HepG2 (cell line): ENCODE measurements at regions not wholly inside any gene's neighbourhood (a gene's known extent, or its start where the extent isn't known, plus 50 kb on each side); places are given as distances from the start of the nearest gene placed in this dataset.

Experiments used
- ATAC-seq: fragments of 200-7000 bp; cut with Tn5 transposase; 3 replicates; pipeline ENCODE4 v1.9.1; 2020; ENCODE audit warnings: mild to moderate bottlenecking, moderate library complexity
- BruUV-seq: library from RNA; stranded (reverse); fragments of 400-500 nt; replicated peaks from 2 replicates; lab custom pipeline; 2021; lab: Mats Ljungman, UMichigan
- CTCF ChIA-PET: fragments of 300-600 bp; formaldehyde crosslinking; extraction: SDS; loops from one replicate; lab custom pipeline; 2021; ENCODE audit warnings: low total read pairs, inconsistent platforms, low intra/inter-chr PET ratio; lab: Yijun Ruan, JAX
- POLR2A ChIA-PET: fragments of 350-600 bp; sonication (Branson Sonifier 250); formaldehyde crosslinking; loops from one replicate; lab custom pipeline; 2020; ENCODE audit warnings: antibody characterized with exemption, inconsistent platforms; lab: Yijun Ruan, JAX
- DNase-seq: peaks from one replicate; pipeline ENCODE4 v3.0.0-alpha.2; 2015; ENCODE audit warnings: low spot score
- FAIRE-seq: peaks from 3 replicates; lab custom pipeline; 2011; peaks lifted over from hg19 to GRCh38; lab: Jason Lieb, UNC
- H2AFZ ChIP-seq: one replicate; pipeline ENCODE4 v1.6.1; 2011; ENCODE audit warnings: low read length, inconsistent platforms
- H3K27ac ChIP-seq: fragments of 300-600 bp; 3 replicates; pipeline ENCODE4 v1.8.0; 2011; ENCODE audit warnings: mixed run types, mild to moderate bottlenecking, mixed read lengths, low read length, inconsistent platforms; ENCODE audit not compliant: insufficient read depth; ENCODE audit errors: extremely low read length
- H3K27me3 ChIP-seq, 2 experiments: fragments of 200-600 bp in 1 of 2; 2 replicates in 1 of 2; 3 replicates in 1 of 2; pipeline versions ENCODE4 v1.6.0 to v1.8.0; 2011; ENCODE audit warnings: low read length in 2 of 2, mild to moderate bottlenecking in 2 of 2, moderate library complexity in 2 of 2, inconsistent platforms in 1 of 2; ENCODE audit not compliant: insufficient read depth in 2 of 2, control insufficient read depth in 1 of 2
- H3K36me3 ChIP-seq, 2 experiments: fragments of 200-600 bp in 1 of 2; replicated peaks in 1 of 2; 2 replicates in 1 of 2; 3 replicates in 1 of 2; pipeline versions ENCODE4 v1.5.1 to v1.8.0; 2011; ENCODE audit warnings: low read length in 2 of 2, inconsistent platforms in 1 of 2; ENCODE audit not compliant: insufficient read depth in 2 of 2, control insufficient read depth in 1 of 2
- H3K4me1 ChIP-seq: 2 replicates; pipeline ENCODE4 v1.5.1; 2012; ENCODE audit warnings: low read length, inconsistent platforms; ENCODE audit not compliant: insufficient read depth
- H3K4me2 ChIP-seq: 2 replicates; pipeline ENCODE4 v1.6.0; 2011; ENCODE audit warnings: low read depth, low read length, inconsistent platforms
- H3K4me3 ChIP-seq, 3 experiments: fragments of 200-600 bp in 1 of 3; sonication (generic), shearing (Covaris generic) in 1 of 3; replicated peaks in 1 of 3; 2 replicates each; pipeline ENCODE4 v1.5.1; 2011 to 2016; ENCODE audit warnings: low read length in 3 of 3, inconsistent platforms in 2 of 3, low read depth in 2 of 3, mild to moderate bottlenecking in 2 of 3, control low read depth in 1 of 3, mixed read lengths in 1 of 3; ENCODE audit not compliant: insufficient read depth in 1 of 3
- H3K79me2 ChIP-seq: one replicate; pipeline ENCODE4 v1.6.1; 2011; ENCODE audit warnings: low read length, inconsistent platforms; ENCODE audit not compliant: insufficient read depth
- H3K9ac ChIP-seq: 2 replicates; pipeline ENCODE4 v1.6.0; 2011; ENCODE audit warnings: mild to moderate bottlenecking, low read depth, low read length, inconsistent platforms; ENCODE audit not compliant: insufficient read depth
- H3K9me3 ChIP-seq: 2 replicates; pipeline ENCODE4 v1.5.1; 2012; ENCODE audit warnings: mild to moderate bottlenecking, low read length
- H4K20me1 ChIP-seq: 2 replicates; pipeline ENCODE4 v1.6.0; 2011; ENCODE audit warnings: inconsistent platforms, mild to moderate bottlenecking, low read length, moderate library complexity; ENCODE audit not compliant: insufficient read depth
- DR1 ChIP-seq: sonication (generic); formaldehyde crosslinking; IDR thresholded peaks from 2 replicates; pipeline ENCODE4 v1.8.0; 2021; ENCODE audit warnings: mild to moderate bottlenecking, missing genetic modification reagents, inconsistent platforms
- FOXC1 ChIP-seq: sonication (generic); formaldehyde crosslinking; IDR thresholded peaks from 2 replicates; pipeline ENCODE4 v1.8.0; 2022; ENCODE audit warnings: mild to moderate bottlenecking, missing genetic modification reagents, borderline replicate concordance
- KLF15 ChIP-seq: sonication (generic); formaldehyde crosslinking; IDR thresholded peaks from 2 replicates; pipeline ENCODE4 v1.8.1; 2023; ENCODE audit warnings: borderline replicate concordance, mild to moderate bottlenecking, inconsistent platforms, missing genetic modification reagents, mixed read lengths
- NR2F6 ChIP-seq, 2 experiments: IDR thresholded peaks; 2 replicates each; pipeline ENCODE4 v1.6.1; 2016; ENCODE audit warnings: antibody characterized with exemption in 1 of 2, mild to moderate bottlenecking in 1 of 2
- PHB2 ChIP-seq: fragments of 450-650 bp; IDR thresholded peaks from 2 replicates; pipeline ENCODE4 v1.6.1; 2018; ENCODE audit not compliant: partially characterized antibody
- RFXANK ChIP-seq: IDR thresholded peaks from 2 replicates; pipeline ENCODE4 v1.6.1; 2016
- SALL1 ChIP-seq: sonication (generic); formaldehyde crosslinking; IDR thresholded peaks from 2 replicates; pipeline ENCODE4 v1.8.0; 2022; ENCODE audit warnings: mild to moderate bottlenecking, missing genetic modification reagents
- SRSF1 ChIP-seq: fragments of 200-400 bp; formaldehyde crosslinking; optimal IDR thresholded peaks from 2 replicates; pipeline ENCODE3; 2017; ENCODE audit warnings: mild to moderate bottlenecking, low read depth, low read length, moderate library complexity
- ZNF780A ChIP-seq: sonication (generic); formaldehyde crosslinking; IDR thresholded peaks from 2 replicates; pipeline ENCODE4 v1.8.0; 2022; ENCODE audit warnings: mild to moderate bottlenecking, missing genetic modification reagents, moderate library complexity
- WGBS: methylation state at CpG from one replicate; pipeline ENCODE4 v1.1.6; 2017; ENCODE audit warnings: low lambda C conversion rate; 5-methylcytosine and 5-hydroxymethylcytosine counted together
- in situ Hi-C: cut with HindIII; loops from 2 replicates; pipeline ENCODE4 v1.10.0; 2017; ENCODE audit warnings: low pct_unique_long_range_greater_than_20kb; ENCODE audit not compliant: extremely low pct_ligation_motif_present
- intact Hi-C: fragments of 100-400 bp; cut with micrococcal nuclease; formaldehyde crosslinking; loops from one replicate; pipeline ENCODE4 v1.10.0; 2022; ENCODE audit not compliant: unreplicated experiment
- TF ChIP-seq, protein P1 (sequence below): IDR thresholded peaks from 2 replicates; pipeline ENCODE4 v1.6.1; 2016; ENCODE audit warnings: missing compliant biosample characterization, missing genetic modification reagents, borderline replicate concordance
- TF ChIP-seq, protein P2 (sequence below): sonication (generic); formaldehyde crosslinking; IDR thresholded peaks from 2 replicates; pipeline ENCODE4 v1.4.0; 2020; ENCODE audit warnings: missing genetic modification reagents
- TF ChIP-seq, protein P3 (sequence below): sonication (generic); formaldehyde crosslinking; IDR thresholded peaks from 2 replicates; pipeline ENCODE4 v1.9.0; 2022; ENCODE audit warnings: low read depth, missing genetic modification reagents
- TF ChIP-seq, protein P4 (sequence below): sonication (generic); formaldehyde crosslinking; IDR thresholded peaks from 2 replicates; pipeline ENCODE4 v1.4.0; 2020; ENCODE audit warnings: low read depth, missing genetic modification reagents
- TF ChIP-seq, protein P5 (sequence below): sonication (generic); formaldehyde crosslinking; IDR thresholded peaks from 2 replicates; pipeline ENCODE4 v1.8.1; 2023; ENCODE audit warnings: mild to moderate bottlenecking, missing genetic modification reagents

DNA sequence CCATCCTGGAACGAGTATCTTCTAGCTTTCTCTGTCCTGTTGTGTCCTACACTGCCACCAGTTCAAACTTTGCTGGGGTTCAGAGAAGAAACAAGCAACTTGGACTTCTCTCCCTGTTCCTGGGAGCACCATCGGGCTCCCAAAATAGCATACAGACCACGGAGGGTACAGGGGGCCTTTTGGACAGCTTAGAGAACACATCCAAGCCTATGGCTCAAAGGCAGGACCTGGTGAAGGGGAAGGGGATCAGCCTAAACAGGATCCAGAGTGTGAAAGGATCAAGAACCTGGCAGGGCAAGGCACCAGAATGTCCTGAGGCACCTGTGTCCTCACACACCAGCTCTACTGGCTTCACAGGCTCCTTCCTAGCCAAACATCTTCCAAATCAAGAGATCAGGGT, 1336.5 kb downstream of the UQCRFS1 start:
- Histone ChIP-seq H3K4me1 (no peaks in the 10 kb centered on the region), H3K9me3 (peaks cover 97% of the 10 kb centered on the region), H3K9ac (no peak overlapping the region), H3K4me3 (no peak overlapping the region), H3K79me2 (no peaks in the 10 kb centered on the region), H3K36me3 (no peaks in the 10 kb centered on the region), H4K20me1 (no peaks in the 10 kb centered on the region), H3K4me2 (no peak overlapping the region), H3K27me3 (no peaks in the 10 kb centered on the region), H2AFZ (no peak overlapping the region), H3K27ac (no peak overlapping the region)
- intact Hi-C loops (no loop called here), in situ Hi-C loops (no loop called here)
- no TSS peak for BruUV-seq
- POLR2A ChIA-PET = no interaction called here
- no peak for ATAC-seq
- CTCF ChIA-PET = no interaction called here
- DNase-seq = no peak
- WGBS = 3% methylated on average over 3 of the region's 3 CpGs
- no peak for FAIRE-seq
- TF ChIP-seq NR2F6 (IDR thresholded peaks at IDR 0.05) (no peak), NR2F6 (CRISPR knock-in tag; IDR thresholded peaks at IDR 0.05) (no peak), KLF15 (no peak), PHB2 (no peak), SALL1 (CRISPR knock-in tag) (no peak), FOXC1 (CRISPR knock-in tag) (no peak), DR1 (CRISPR knock-in tag) (no peak), SRSF1 (no peak), ZNF780A (no peak), RFXANK (CRISPR knock-in tag) (no peak)
- TF ChIP-seq, protein P1, sequence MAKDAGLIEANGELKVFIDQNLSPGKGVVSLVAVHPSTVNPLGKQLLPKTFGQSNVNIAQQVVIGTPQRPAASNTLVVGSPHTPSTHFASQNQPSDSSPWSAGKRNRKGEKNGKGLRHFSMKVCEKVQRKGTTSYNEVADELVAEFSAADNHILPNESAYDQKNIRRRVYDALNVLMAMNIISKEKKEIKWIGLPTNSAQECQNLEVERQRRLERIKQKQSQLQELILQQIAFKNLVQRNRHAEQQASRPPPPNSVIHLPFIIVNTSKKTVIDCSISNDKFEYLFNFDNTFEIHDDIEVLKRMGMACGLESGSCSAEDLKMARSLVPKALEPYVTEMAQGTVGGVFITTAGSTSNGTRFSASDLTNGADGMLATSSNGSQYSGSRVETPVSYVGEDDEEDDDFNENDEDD (CRISPR knock-in tag) = no peak
- TF ChIP-seq, protein P2, sequence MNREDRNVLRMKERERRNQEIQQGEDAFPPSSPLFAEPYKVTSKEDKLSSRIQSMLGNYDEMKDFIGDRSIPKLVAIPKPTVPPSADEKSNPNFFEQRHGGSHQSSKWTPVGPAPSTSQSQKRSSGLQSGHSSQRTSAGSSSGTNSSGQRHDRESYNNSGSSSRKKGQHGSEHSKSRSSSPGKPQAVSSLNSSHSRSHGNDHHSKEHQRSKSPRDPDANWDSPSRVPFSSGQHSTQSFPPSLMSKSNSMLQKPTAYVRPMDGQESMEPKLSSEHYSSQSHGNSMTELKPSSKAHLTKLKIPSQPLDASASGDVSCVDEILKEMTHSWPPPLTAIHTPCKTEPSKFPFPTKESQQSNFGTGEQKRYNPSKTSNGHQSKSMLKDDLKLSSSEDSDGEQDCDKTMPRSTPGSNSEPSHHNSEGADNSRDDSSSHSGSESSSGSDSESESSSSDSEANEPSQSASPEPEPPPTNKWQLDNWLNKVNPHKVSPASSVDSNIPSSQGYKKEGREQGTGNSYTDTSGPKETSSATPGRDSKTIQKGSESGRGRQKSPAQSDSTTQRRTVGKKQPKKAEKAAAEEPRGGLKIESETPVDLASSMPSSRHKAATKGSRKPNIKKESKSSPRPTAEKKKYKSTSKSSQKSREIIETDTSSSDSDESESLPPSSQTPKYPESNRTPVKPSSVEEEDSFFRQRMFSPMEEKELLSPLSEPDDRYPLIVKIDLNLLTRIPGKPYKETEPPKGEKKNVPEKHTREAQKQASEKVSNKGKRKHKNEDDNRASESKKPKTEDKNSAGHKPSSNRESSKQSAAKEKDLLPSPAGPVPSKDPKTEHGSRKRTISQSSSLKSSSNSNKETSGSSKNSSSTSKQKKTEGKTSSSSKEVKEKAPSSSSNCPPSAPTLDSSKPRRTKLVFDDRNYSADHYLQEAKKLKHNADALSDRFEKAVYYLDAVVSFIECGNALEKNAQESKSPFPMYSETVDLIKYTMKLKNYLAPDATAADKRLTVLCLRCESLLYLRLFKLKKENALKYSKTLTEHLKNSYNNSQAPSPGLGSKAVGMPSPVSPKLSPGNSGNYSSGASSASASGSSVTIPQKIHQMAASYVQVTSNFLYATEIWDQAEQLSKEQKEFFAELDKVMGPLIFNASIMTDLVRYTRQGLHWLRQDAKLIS (CRISPR knock-in tag) = no peak
- TF ChIP-seq, protein P3, sequence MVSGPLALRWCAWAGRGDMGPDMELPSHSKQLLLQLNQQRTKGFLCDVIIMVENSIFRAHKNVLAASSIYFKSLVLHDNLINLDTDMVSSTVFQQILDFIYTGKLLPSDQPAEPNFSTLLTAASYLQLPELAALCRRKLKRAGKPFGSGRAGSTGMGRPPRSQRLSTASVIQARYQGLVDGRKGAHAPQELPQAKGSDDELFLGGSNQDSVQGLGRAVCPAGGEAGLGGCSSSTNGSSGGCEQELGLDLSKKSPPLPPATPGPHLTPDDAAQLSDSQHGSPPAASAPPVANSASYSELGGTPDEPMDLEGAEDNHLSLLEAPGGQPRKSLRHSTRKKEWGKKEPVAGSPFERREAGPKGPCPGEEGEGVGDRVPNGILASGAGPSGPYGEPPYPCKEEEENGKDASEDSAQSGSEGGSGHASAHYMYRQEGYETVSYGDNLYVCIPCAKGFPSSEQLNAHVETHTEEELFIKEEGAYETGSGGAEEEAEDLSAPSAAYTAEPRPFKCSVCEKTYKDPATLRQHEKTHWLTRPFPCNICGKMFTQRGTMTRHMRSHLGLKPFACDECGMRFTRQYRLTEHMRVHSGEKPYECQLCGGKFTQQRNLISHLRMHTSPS = no peak
- TF ChIP-seq, protein P4, sequence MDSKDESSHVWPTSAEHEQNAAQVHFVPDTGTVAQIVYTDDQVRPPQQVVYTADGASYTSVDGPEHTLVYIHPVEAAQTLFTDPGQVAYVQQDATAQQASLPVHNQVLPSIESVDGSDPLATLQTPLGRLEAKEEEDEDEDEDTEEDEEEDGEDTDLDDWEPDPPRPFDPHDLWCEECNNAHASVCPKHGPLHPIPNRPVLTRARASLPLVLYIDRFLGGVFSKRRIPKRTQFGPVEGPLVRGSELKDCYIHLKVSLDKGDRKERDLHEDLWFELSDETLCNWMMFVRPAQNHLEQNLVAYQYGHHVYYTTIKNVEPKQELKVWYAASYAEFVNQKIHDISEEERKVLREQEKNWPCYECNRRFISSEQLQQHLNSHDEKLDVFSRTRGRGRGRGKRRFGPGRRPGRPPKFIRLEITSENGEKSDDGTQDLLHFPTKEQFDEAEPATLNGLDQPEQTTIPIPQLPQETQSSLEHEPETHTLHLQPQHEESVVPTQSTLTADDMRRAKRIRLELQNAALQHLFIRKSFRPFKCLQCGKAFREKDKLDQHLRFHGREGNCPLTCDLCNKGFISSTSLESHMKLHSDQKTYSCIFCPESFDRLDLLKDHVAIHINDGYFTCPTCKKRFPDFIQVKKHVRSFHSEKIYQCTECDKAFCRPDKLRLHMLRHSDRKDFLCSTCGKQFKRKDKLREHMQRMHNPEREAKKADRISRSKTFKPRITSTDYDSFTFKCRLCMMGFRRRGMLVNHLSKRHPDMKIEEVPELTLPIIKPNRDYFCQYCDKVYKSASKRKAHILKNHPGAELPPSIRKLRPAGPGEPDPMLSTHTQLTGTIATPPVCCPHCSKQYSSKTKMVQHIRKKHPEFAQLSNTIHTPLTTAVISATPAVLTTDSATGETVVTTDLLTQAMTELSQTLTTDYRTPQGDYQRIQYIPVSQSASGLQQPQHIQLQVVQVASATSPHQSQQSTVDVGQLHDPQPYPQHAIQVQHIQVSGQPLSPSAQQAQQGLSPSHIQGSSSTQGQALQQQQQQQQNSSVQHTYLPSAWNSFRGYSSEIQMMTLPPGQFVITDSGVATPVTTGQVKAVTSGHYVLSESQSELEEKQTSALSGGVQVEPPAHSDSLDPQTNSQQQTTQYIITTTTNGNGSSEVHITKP (CRISPR knock-in tag) = no peak
- TF ChIP-seq, protein P5, sequence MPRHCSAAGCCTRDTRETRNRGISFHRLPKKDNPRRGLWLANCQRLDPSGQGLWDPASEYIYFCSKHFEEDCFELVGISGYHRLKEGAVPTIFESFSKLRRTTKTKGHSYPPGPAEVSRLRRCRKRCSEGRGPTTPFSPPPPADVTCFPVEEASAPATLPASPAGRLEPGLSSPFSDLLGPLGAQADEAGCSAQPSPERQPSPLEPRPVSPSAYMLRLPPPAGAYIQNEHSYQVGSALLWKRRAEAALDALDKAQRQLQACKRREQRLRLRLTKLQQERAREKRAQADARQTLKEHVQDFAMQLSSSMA (CRISPR knock-in tag) = no peak
